GM19238 (cell line): ENCODE measurements at regions not wholly inside any gene's neighbourhood (a gene's known extent, or its start where the extent isn't known, plus 50 kb on each side); places are given as distances from the start of the nearest gene placed in this dataset.
"Not testable (repeated sequence)": the region's sequence is repeated elsewhere in the genome, so short reads cannot be mapped to it uniquely, and the experiment has no call there.

Experiments
- DNase-seq: peaks from one replicate; pipeline ENCODE4 v3.0.0; 2011; ENCODE audit warnings: low spot score; ENCODE audit not compliant: insufficient read length

DNA sequence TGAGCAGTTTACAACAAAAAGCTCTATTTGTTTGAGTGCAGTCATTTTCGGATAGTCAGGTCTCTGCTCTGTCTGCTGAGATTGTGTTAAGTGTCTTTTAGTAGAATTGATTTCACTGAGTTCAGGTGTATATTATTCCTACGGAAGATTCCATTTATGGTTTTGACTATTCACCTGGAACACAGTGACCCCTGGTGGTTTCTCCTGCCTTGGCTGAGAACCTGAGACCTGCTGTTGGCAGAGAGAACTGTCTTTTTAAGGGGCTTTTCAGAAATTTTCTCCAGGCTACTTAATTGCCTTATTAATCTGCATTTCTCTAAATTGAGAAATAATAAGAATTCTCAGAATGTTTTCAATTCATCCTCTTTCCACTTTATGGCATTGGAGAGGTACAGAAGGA is 508.0 kb downstream of the TBC1D32 start:
- no peak for DNase-seq

DNA sequence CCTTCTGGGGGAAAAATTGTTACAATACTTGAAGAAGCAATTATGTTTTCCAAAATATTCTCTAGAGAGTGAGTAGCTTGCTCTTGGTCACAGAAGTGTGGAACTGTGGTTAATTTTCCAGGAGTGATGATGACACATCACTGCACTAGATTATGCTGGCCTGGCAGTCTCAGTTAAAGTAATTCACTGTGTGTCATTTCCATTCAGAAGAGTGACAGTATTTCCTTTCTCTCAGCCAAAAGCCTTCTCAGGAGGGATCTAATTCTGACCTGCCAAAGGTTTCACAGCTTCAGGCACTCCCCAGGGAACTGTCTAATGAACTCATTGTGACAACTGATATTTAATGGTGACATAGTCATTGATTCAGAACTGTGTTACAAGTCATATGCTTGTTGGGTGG is 517.5 kb downstream of the TBC1D32 start:
- DNase-seq = no peak

DNA sequence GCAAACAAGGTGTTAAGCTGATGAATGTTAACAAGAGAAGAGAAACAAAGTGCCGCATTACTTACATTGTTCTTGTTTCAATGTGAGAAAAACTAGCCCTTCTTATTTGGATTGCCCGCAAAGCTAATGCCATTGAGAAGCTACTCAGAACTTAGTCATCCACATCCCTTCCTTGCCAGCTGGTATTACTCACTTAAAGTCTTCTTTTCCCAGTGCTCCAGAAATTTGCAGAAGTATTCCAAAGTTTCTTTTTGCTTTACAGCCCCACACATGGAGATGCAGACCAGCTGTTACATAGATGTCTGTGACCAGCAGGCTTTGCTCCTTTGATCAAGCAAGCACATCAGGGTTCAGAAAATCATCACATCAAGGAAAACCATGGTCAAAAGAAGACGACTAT is 529.0 kb downstream of the TBC1D32 start:
- no peak for DNase-seq

DNA sequence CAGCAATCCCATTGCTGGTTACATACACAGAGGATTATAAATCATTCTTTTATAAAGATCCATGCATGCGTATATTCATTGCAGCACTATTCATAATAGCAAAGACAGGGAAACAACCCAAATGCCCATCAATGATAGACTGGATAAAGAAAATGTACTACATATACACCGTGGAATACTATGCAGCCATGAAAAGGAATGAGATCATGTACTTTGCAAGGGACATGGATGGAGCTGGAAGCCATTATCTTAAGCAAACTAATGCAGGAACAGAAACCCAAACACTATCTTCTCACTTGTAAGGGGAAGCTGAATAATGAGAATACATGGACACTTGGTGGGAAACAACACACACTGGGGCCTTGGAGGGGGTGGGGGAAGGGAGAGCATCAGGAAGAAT is 529.7 kb downstream of the TBC1D32 start:
- DNase-seq = no peak

DNA sequence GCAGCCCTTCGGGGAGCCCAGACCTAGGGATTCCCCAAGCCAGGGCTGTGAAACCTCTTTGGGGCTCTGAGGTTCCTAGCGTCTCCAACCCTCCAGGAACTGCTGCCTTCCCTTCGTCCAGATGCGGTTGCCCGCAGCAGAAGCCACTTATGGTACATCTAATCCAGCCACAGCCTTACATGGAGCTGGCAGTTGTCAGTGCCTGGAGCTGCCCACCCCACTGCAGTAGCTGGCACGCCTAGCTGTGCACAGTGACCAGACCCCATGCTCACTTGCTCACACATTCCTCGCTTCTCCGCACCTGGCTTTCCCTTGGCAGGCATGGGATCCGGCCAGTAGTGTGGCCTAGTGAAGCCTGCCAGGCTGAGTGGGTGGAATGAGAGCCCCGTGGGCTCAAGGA is 547.6 kb downstream of the TBC1D32 start:
- DNase-seq = no peak

DNA sequence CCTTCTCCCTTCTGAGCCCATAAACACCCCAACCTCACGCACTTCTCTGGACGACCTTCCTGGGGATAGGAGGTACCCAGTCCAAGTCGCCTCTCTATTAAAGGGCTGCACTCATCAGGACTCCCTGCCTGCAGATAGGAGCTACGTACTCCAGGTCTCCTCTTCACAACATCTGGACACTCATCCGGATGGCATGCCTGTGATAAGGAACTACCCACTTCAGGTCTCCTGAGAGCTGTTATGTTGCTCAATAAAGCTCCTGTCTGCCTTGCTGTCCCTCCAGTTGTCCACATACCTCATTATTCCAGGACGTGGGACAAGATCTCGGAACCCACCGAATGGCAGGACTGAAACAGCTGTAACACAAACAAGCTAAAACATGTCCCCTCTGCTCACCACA is 548.0 kb downstream of the TBC1D32 start:
- no peak for DNase-seq

DNA sequence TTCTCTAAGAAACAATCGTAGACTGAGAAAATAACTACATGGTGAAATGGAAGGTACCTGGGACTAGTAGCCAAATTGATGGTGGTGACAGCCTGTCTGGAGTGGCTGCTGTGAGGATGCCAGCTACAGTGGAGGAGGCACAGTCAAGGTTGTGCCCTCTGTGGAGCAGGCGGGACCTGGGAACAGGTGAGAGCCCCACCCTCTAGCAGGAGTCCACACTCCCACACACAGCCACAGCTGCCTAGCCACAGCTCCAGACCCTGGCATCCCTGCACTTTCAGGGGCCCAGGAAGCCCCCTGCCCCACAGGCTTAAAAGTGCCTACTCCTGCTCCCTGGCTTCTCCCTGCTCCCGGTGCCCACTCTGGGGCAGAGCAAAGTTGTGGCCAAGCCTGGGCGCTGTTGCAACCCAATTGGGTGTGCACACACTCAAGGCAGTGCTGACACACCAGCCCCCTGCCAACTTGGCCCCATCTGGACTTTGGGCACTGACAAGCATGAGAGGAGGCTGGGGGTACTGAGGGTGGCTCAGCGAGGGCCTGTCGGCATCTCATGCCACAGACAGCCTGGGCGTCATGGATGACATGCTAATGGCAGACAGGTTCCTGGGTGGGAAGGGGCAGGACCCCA is 548.7 kb downstream of the TBC1D32 start:
- no peak for DNase-seq

DNA sequence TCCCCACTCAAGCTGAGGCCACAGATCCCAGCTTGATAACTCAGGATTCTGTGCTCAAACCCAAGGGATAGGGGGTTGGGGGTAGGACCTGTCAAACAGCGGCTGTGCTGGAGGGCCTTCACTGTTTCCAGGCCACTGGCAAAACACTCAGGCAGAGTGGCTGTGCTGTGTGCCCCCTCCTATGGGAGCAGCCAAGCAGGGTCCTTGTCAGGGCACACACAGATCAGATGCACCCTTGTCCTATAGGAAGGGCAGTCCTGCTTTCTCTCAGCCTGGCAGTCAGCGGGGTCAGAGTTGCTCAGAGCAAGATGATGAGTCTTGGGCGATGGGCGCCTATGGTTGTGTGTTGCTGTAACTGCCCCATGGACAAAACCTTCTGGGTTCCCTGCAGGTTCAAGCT is 554.8 kb downstream of the TBC1D32 start:
- no peak for DNase-seq

DNA sequence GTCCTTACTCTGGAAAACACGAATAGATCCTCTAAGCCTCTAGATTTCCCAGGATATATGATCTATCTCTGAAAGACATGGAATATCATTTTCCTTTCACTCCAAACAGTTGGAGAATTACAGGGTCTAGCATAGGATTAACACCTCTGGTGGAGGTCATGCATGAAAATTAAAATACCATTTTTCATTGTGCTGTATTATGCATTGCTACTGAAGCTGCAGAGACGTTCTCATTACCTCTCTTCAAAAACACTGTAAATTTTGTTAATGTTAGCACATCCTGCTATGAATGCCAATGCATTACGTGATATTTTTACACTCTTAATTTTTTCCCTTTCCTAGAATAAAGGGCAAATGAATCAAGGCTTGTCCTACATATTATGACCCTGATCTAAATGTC is 558.6 kb downstream of the TBC1D32 start:
- DNase-seq = no peak

DNA sequence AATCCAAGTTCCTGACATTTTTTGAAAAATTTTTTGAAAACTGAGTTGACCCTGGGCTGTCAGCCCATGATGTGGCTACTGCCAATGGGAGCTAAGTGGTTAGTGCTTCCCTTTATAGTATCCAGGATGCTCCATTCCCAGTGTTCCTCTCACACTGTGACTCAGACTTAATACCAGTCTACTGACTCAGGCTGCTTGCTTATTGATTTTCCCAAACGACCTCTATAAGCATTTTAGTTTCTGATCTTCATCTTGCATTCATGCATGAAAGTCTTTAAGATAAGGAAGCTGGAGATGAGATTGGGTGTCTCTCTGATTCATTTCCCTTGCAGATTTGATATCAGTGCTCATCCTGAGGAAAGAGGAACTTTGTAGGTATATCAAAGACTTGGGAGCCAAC is 560.0 kb downstream of the TBC1D32 start:
- DNase-seq = no peak

DNA sequence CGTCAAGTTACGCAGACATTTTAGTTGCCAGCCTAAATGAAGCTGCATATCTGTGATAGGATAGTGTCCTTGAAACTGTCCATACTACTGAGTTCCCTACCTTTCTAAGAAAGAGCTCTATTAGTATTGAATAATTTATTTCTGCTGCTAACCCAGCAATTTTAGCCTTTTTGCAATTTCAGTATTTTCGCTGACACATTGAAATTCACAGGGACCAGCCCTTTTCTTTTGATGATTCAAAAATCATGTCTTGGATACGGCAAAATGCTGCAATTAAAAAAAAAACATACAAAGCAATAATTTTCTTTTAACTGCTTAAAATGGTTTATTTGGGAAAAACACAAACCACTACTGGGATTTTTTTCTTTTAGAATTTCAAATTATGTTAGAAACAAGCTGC is 563.3 kb downstream of the TBC1D32 start:
- no peak for DNase-seq

DNA sequence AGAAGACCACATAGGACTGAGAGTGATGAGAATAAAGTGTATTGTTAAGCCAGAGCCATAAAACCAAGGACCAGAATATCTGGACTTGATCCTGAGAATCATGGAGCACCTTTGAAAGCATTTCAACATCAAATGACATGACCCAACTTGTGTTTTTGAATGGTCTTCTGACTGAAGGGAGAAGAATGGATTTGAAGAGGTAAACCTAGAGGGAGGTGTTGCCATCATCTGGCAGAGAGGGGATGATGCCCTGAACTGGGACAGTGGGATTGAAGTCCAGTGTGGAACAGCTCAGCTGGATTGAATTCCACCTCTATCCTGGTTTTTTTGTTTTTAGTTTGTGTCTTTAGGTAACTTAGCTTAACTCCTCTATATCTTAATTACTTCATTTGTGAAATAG is 570.0 kb downstream of the TBC1D32 start:
- DNase-seq = no peak

DNA sequence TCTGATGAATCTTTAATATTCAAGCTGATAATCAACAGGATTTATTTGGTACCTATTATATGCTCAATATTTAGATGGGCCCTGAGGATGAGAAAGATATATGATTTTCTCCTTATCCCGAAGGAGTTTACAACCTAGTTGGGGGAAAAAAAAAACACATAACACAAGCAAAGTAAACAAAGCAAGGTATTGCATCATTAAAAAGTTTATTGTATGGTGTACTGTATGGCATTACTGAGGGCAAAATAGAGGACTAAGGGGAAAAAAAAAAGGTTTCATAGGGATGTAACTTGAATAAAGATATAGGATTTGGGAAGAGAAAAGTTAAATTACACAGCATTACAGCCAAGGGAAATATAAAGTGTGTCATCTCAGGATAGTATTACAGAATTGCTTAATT is 574.7 kb downstream of the TBC1D32 start:
- DNase-seq = no peak

DNA sequence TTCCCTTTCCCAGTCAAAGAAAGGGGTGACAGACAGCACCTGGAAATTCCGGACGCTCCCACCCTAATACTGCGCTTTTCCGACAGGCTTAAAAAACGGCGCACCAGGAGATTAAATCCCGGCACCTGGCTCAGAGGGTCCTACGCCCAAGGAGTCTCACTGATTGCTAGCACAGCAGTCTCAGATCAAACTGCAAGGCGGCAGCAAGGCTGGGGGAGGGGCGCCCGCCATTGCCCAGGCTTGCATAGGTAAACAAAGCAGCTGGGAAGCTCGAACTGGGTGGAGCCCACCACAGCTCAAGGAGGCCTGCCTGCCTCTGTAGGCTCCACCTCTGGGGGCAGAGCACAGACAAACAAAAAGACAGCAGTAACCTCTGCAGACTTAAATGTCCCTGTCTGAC is 585.7 kb downstream of the TBC1D32 start:
- not testable (repeated sequence) for DNase-seq

DNA sequence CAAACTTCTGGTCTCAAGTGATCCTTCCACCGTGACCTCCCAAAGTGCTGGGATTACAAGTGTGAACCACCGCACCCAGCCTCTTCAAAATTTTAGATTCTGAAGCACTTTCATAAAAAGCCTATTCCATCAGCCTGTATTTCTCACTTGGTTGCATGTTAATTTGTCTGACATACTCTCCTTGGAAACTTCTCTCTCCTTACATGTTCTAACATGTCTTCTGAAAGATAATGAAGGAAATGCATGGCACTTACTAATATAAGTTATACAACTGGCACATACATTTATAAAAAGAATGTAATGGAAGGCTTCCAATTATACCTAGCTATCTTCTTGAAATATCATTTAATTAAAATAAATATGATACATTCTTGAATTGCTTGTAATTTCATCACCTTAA is 597.5 kb downstream of the TBC1D32 start:
- no peak for DNase-seq

DNA sequence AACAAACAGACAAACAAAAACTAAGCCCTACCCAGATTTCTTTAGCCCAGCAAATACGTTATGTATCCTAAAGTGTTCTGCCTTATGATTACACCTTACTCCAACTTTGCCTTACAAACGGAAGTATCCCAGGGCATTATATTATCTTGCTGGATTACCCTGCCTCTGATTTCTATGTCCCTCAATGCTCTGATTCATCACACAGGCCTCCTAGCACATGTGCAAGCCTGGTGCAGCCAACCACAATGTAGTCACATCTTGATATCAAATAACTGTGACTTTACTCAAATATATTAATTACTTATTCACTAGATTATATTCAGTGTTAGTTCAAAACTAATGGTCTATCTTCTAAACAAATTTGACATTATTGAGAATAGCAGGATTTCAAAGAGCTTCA is 598.6 kb downstream of the TBC1D32 start:
- DNase-seq = no peak

DNA sequence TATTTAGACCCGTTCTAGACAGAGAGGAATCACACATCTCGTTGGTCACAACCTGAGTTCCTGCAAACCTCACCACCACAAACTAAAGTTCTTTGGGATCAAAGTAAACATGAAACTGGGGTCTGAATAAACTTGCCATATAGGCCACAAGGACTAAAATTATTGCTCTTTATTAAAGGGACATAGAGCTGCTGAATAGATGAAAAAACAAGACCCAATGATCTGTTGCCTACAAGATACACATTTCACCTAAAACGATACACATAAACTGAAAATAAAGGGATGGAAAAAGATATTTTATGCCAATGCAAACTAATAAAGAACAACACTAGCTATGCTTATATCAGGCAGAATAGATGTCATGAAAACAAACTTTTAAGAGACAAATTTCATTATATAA is 623.0 kb downstream of the TBC1D32 start:
- no peak for DNase-seq

DNA sequence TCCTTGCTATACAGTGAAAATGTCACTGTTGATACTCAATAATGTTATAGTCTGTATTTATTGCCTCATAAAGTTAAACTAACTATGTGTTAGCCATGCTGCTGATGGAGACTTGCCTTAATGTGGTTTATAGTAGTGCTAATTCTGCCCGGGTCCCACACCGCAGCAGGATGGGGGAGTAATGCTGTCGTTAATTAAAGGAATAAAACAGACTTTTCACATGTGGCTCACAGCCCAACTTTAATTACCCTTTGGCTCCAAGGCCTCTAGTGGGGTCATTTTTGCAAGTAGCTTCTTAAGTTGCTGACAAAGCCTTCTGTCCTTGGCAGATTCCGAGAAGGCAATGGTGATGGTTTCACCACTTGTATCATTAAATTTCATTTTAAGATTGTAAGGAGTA is 634.3 kb downstream of the TBC1D32 start:
- no peak for DNase-seq

DNA sequence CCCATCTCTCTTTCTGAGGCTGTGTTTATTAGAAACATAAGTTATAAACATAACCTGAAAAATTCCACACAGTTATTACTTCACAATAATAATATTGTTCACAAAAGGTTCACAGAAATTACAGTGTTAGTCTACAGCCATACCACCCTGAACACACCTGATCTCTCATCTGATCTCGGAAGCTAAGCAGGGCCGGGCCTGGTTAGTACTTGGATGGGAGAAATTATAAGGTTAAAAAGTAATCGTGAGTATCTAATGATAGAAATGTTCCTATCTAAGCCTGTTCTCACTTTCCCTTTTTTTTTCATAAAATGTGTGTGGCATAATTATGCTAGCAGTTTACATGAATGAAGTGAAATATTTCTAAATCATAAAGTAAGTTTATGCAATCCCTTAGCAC is 647.8 kb downstream of the TBC1D32 start:
- DNase-seq = no peak

DNA sequence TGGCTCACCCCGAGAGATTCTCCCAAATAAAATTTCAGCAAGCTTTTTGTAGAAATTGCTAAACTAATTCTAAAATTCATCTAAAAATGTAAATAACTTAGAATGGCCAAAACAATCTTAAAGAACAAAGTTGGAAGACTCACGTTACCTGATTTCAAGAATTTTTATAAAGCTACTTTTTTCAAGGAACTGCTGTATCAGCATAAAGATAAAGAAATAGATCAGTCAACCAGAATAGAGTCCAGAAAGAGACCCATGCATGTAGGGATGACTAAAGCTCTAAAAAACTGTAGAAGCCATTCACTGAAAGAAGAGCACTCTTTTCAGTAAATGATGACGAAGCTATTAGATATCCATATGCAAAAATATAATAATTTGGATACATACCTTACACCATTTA is 652.1 kb downstream of the TBC1D32 start:
- no peak for DNase-seq

DNA sequence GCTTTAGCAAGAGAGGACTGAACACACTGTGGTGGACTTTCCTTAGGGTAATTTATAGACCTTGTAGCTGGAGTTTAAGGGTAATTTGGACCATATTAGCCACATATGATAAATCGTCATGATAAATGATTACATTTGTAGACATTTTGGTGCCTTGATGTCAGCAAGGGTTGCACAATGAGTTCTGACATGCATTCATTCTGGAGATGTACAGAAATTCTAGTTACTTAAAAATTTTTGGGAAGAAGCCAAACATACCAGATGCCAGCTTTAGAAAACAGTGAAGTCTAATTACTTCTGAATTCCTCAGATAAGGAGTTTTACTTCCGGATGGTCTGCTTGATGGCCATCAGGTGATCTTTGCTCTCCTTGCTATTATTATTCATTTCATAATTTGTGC is 653.1 kb downstream of the TBC1D32 start:
- no peak for DNase-seq

DNA sequence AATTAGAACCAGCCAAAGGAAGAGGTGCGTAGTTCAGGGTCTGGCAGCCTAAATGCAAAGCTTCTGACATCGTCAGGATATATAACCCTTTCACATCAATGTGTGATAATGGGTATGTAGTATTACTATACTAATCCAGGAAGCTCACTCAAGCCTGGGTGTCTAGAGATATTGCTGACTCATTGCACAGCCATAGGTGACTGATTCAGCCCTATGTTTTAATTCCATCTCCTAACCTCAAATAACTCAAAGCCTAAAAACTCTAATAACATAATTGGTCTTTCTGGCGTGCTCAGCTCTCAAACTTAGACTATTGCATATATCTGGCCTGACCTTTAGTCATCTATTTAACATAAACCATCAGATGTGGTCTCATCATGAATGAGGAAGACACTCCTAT is 658.4 kb downstream of the TBC1D32 start:
- no peak for DNase-seq

DNA sequence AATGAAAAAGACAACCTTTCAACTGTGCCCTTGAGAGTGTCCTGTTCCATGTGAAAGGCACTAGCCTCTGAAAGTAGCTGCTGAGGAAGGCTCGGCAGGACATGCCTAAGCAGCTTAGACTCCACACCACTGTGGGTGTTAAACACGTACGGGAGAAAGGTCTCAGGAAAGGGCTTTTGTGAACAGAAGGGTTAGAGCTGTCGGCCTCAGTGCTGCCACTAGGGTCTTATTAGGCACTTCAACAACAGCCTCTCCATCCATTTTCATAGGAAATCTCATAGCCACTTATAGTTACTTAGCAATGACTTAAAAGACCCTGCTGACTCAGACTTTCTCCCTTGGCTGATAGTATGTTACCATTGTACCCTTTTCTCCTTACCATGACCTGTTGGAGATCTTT is 662.8 kb downstream of the TBC1D32 start:
- DNase-seq = no peak

DNA sequence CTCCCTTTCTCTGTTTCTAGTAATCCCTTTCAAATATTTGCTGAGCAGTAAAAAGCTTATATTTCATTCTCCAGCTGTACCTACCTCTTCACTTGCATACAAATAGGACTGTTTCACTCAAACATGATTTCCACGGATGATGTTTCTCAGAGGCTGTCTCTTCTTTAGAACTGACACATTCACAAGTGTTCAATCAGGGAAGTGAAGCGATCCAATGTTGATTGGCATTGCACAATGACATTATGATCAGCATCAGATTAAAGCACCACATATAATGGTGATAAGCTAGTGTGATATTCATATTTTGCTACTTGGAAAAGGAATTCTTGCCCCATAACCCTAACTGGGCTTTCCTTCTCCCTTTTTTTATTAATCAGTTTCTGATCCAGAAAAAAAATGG is 681.8 kb downstream of the TBC1D32 start:
- no peak for DNase-seq
